ENCODE measurements at regions not wholly inside any gene's neighbourhood (a gene's known extent, or its start where the extent isn't known, plus 50 kb on each side); places are given as distances from the start of the nearest gene placed in this dataset.

- TF ChIP-seq POLR2A (IDR thresholded peaks at IDR 0.05) (no peak), CTCF (IDR thresholded peaks at IDR 0.05) (no peak)
Measured at GRCh38 chr9:90060256-90060655, 455.4 kb downstream of the GADD45G start.
